HG02798 (cell line): ENCODE measurements at regions not wholly inside any gene's neighbourhood (a gene's known extent, or its start where the extent isn't known, plus 50 kb on each side); places are given as distances from the start of the nearest gene placed in this dataset.

Experiments
- ATAC-seq: cut with Tn5 transposase; IDR thresholded peaks from one replicate; pipeline ENCODE4 v1.9.1; 2021; ENCODE audit warnings: mild to moderate bottlenecking; ENCODE audit not compliant: unreplicated experiment, poor library complexity

DNA sequence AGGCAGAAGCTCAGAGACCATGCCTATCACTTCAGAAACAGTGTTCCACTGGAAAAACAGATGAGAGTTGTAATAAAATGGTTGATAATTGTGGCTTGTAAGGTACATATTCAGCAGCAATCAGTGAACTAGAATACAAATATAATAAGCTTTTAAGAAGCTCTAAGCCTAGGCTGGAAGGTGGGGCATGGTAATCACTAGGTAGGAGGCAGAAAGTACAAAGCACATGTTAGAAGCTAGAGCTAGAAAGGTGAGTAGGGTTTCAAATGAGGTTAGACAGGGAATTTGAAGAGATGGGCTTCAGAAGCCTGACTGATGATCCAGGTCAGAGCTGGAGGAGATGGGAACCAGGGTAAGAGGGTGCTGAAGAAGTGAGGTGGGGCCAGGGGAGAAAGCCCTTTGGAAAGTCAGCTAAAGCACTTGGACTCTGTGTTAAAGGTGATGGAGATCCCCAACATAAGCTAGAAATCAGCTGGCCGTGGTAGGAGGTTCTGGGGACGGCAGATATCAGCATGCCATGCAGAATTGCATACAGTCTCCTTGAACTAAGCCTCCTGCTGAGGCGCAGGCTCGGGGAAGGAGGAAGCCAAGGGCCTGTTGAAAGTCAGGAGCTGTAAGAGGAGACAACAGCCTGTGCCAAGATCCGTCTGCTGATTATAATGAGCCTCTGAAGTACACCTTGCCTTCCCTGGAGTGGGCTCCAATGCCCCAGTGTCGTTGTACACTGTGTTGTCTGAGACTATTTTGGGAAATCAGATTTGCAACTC is 659.4 kb downstream of the BCL11B start:
- ATAC-seq = no peak

DNA sequence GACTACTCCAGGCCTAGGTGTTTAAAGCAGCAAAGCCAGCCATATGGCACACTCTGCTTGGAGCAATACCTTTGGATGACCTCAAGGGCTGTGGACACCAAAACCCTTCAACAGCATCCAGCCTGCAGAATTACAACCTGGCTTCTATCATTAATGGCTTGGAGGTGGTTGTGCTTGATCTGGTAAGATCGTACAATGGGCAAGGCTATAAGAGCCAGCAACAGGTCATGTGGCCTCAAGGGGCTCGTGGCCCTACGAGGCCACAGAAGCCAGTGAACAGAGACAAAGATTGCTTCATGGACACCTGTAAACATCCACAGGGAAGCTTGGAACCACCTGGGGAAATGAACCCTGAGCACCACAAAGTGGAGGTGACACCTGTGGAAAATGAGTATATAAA is 657.3 kb downstream of the BCL11B start:
- no peak for ATAC-seq

DNA sequence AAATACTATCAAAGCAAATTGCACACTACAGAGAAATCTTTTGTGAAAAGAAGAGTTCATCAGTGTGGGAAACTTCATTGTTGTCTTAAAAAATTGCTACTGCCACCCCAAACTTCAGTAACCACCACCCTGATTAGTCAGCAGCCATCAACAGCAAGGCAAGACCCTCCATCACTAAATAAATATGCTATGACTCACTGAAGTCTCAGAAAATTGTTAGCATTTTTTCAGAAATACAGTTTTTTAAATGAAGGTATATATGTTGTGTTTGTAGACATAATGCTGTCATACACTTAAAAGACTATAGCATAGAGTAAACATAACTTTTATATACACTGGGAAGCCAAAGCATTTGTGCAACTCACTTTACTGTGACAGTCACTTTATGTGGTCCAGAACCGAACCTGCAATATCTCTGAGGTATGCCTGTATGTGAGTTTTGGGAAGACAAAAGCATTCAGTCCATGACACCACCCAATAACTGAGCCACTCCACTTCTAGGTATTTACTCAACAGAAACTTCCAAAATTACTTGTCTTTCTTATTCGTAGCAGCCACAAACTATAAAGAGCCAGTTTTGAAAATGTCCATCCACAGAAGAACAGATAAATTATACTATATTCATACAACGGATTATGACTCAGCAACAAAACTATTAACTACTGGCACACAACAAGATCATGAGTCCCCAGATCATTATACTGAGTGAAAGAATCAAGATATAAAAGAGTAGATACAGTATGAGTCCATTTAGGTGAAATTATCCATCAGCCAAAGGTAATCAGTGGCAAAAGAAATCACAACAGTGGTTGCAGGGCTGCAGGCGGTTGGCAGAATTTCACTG is 649.6 kb downstream of the BCL11B start:
- no peak for ATAC-seq

DNA sequence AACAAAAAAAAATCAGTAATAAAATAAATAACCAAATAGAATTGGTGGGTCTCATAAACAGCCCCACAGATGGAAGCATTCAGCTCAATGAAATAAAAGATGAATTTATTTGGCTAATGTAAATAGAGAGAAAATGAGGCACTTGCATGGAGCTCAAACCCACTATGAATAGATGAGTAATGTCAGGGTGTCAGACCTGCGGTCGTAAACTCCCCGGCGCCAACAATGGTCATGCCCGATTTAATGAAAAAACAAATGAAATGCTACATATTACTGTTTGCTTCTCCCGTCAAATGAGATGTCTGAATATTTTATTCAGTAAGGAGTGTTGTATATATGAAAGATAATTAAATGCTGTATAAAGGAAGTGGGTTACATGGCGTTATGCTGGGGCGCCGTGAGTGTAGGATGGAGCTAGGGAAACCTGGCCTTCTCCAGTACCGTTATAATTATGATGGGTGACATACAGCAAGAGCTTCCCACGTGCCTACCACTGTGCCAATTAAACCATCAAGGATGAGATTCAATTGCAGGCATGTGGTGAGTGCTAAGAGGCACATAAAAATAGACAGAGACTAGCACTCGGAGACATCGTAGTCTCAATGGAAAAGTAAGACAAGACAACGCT is 648.1 kb downstream of the BCL11B start:
- no peak for ATAC-seq

DNA sequence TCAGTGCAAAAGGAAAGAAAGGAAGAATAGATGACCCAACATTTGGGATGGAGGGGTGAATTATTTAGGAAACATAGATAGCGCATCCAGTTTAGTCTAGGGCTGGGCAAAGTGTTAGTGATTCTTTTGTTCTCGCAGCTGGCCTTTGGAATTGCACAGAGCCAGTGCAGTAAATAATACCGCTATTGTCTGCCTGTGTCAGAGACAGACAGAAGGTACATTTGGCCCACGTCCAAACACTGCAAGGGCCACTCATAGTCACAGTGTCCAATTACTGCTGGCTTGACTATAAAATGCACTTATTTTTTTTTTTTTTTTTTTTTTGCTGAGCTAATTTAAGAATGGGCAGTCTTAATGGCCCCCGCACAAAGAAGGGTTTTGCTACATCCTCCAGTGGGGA is 638.6 kb downstream of the BCL11B start:
- no peak for ATAC-seq

DNA sequence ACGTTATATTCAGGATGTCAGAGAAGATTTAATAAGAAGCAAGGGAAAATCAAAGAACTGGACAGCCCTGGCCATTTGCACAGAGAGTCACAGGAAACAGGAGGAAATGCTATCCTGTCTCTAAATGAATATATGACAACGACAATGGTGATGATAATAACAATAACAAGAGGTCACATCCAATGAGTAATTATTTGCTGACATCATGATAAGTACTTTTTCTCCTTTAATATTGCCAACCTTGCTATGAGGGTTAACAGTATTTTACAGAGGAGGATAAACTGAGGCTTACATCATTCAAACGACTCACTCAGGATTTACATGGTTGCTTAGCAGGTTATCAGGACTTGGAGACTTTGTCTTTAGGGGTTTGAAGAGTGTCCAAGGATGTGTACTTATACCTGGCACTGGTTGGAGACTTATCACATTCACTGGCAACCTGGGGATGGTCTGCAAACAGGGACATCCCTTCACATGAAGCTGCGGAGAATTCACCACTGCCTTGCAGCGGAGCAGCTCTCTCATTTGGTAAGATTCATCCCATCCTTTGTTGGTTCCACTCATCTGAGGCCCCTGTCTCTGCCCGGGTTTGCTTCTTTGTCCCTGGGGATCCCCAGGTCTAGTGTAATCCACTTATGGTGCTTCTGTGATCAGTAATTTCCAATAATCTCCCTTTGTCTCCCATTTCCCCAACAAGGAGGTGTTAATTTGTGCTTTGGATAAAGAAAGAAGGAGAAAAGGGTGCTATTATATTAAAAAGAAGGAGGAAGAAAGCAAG is 637.8 kb downstream of the BCL11B start:
- ATAC-seq = no peak

DNA sequence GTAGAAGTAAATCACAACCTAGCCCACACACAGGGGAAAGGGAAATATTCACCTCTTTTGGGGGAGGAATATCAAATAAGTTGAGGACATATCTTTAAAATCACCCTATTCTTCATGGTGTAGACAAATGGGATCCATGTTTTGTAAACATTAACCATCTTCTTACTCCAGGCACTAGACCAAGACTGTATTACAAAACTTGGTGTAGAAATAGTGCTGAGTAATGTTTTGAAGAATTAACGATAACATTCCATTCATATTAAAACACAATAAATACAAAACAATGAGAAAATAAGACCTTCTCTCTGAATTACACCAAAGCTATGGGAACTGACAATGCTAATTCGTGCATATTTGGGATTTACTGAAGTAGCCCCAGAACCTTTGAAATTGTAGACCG is 633.6 kb downstream of the BCL11B start:
- no peak for ATAC-seq

DNA sequence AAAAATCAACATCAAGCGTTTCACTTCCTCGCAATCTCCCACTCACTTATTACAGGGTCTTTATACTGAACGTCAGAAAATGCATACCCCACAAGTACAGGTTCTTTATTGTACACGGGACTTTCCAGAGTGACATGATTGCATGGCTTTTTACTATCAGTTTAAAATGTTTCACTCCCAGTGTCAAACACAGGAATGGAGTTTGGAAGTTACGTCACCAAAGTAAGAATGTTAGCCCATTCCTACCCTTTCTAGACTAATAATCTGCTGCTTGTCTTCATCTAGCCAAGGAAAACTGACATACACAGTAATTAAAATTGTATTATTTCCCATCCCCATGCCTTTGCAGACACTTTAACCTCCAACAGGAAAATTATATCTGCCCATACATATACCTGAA is 624.2 kb downstream of the BCL11B start:
- no peak for ATAC-seq

DNA sequence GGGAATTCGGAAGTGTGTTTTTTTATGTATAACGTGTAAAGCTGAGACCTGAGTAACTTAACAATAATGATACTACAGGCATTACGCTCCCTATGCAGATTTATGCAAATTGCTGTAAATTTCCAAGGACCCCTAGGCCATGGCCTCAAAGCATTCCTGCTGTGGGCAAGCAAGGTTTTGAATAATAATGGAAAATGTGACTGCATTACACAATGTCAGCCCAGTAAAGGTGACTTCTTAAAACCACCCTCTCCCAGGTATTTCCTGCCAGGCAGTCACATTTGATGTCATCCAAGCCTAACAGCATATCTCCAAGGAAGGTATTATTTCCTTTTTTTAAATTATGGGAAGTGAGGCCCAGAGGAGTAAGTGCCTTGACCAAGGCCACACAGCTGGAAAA is 621.0 kb downstream of the BCL11B start:
- ATAC-seq = no peak

DNA sequence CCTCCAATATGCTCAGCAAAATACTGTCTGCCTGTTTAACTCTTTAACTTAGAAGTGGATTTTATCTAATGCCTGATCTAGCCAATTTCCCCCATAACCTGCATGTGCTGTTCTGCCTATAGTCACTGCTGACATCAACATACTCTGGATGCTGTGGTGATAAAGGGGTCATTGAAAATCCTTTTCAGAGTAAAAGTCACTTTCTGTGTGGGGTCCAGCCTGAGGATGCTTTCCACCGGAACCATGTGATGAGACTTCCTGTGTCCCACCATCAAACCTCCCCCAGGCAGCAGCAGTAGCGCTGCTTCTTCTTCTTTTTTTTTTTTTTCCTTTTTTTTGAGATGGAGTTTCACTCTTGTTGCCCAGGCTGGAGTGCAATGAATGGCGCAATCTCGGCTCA is 607.0 kb downstream of the BCL11B start:
- no peak for ATAC-seq

DNA sequence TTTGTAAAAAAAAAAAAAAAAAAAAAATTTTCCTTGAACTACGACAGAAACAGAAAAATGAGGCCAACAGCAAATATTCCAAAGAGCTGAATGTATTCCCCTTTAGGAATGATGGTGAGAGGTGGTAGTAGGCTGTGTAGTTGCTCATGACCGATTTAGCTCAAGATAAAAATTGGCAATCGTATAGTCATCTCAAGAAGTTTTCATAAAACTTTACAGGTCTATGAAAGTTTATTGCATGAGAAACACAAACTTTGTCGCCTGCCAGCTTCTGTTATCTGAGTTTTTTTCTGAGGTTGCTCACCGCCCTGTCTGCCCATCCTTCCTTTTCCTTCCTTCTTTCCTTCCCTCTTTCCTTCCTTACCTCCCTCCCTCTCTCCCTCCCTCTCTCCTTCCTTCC is 605.5 kb downstream of the BCL11B start:
- ATAC-seq = no peak

DNA sequence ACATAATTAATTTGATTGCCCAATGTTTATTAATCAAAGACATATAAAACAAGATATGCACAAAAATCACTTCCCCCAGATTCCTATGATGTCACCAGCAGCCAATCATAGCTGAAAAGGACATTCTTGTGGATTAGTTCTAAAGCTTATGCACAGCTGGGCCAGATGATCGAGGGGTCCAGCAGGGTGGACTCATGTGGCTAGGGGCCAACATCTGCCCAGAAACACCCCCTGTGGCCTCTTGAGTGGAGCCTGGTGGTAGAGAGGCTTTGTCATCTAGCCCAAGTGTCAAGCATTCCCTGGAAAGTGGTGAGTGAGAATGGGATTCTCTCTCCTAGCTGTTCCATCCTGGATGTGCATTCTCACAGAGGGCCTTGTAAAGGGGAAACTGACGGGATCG is 590.0 kb downstream of the BCL11B start:
- no peak for ATAC-seq

DNA sequence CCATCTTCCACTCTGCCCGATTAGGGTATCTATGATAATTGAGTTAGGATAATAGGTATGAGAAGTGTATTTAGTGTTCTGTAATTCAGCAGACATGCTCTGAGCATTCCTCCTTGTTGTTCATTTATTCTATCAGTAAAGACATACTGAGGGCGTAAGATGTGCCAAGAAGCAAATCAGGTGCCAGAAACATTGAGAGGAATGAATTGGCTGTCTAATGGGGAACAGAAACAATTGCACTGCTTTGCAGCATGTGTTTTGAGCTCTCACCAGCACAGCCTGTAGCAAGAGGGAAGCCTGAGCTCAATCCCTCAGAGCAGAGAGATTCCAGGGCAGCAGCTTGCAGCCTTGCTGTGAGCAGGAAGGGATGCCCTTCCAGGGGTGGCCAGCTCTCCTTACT is 589.3 kb downstream of the BCL11B start:
- no peak for ATAC-seq

DNA sequence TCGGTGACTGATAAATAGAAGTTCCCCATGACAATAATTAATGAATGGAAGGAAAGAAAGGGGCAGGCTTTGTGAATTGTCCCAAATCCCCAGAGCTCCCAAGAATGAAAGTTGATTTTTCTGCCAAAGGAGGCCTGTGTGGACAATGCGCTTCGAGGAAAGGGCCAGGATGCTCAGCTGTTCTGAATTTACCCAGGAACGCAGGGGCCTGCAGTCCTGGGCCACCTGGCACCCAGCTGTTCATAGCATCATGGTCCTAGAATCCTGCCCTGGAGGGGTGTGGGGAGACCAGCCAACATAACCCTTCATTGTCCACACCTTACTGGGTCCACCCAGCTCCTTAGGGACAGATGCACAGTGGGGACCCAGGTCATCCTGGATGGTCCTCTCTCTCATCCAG is 587.5 kb downstream of the BCL11B start:
- ATAC-seq = no peak

DNA sequence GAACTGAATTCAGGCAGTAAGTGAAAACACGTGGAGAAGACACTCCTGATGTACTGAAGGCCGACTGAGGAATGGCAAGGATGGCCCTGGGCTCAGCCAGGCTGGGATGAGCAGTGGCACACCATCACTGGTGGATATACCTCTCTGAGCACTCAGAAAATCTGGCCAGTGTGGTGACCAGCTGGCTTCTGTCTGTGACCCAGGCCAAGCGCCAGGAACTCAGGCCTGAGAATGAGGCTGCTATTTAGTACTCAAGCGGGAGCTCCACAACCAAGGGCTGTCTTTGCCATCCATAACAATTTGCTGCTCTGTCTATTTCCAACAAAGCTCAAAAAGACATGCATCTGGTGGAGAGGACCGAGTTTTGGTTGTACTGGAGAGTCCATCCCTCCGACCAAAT is 586.3 kb downstream of the BCL11B start:
- ATAC-seq = no peak

DNA sequence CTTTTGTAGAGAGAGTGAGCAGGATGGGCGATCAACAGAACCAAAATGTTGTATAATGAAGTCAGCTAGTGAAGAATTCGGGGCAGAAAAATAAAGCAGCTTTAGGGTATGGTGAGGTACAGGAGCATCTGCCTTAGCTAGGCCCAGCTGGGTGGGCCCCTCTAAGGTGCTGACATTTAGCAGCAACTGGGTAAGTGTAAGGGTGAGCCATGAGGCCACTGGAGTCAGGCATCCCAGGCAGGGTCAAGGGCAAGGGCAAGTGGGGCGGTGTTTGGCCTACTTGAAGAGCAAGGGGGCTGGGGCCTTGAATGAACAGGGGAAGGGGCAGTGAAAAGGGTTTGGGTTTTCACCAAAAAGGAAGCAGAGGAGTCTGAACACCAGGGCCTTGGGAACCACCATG is 583.6 kb downstream of the BCL11B start:
- ATAC-seq = no peak

DNA sequence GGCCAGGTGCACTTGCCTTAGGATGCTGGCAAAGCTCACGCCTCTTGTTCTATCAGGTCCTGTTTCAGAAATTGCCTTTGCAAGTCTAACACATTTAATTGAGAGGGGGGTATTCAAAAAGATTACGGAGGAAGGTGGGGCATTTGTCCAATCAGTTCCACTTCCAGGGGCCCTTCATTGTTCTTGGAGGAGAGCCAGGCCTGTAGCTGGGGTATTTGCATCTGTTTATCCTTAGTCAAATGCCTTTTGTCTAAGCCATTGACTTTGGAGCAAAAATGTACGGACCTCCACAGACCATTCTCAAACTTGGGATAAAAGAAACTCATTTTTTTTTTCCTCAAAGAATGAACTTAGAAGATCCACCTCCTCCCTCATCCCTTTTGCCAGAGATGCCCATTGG is 582.0 kb downstream of the BCL11B start:
- no peak for ATAC-seq

DNA sequence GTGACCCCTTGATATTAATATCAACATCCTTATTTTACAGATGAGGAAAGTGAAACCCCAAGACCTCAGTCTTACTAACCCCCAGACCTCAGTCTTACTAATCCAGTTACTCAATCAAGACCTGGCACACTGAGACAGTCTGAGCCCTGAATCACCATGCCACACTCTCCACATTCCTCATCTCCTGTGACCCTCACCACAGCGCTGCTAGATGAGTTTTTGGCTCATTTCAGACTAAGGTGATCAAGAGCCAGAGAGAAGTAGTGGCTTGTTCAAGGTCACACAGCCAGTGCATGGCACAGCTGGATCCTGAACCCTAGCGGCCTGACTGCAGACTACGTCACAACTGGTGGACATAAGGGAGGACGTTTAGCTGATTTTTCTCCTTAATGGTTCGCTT is 579.2 kb downstream of the BCL11B start:
- no peak for ATAC-seq

DNA sequence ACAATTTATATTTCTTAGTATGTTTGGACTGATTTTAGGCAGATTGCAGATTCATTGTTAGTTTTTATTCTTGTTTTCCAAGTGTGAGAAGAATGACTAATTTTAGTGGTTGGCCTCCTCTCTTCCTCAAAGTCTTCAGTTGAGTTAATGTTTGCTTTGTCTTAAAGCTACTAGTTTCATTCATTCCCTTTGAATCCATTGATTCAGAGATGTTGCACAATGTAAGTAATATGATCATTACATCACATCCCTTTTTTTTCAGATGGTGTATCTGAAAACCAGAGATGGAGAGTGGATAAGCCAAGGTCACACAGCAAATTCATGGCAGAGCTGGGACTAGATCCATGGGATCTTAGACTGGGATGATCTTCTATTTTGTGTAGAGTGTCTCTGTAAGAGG is 577.5 kb downstream of the BCL11B start:
- no peak for ATAC-seq

DNA sequence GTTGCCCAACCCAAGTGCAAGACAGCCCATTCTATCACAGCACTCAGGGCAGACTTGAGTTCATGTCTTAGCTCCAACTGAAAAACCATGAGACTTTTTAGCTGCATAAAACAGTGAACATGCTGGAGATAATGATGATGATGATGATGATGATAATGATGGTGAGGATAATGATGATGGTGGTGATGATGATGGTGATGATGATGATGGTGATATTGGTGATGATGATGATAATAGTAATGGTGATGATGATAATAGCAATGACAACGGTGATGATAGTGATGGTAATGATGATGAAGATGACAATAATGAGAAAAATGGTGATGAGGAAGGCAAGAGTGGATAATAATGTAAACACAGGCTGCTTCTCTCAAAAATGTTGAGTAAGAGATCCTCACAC is 576.2 kb downstream of the BCL11B start:
- no peak for ATAC-seq

DNA sequence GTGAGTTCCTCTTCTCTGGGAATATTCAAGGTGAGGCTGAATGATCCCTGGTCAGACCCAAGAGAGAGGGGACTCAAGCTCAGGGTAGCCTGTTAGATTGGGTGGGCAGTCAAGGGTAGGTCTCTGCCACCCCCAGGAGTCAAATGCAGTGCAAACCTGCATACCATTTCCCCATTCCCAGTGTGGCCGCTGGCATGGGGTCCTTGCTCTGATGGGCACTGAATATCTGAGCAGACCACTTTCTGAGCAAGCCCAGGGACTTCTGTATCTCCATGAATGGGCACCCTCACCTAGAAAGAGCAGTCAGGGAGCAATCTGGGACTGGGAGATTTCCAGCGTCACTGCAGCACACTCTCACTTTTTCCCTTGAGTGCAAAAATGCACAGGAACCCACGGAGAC is 573.7 kb downstream of the BCL11B start:
- ATAC-seq = no peak
